CD14-positive monocyte (primary cell): ENCODE measurements at regions not wholly inside any gene's neighbourhood (a gene's known extent, or its start where the extent isn't known, plus 50 kb on each side); places are given as distances from the start of the nearest gene placed in this dataset.

Experiments
- DNase-seq, 3 donors: peaks; one replicate each; pipeline ENCODE4 v3.0.0-alpha.2; 2011 to 2022
- H2AFZ ChIP-seq: 2 replicates; pipeline ENCODE4 v1.6.0; 2012; ENCODE audit warnings: mild to moderate bottlenecking, low read depth, low read length, inconsistent platforms; ENCODE audit not compliant: insufficient read depth, poor library complexity, severe bottlenecking
- H3K27ac ChIP-seq, 2 donors: 1 replicate in 1 of 2; 2 replicates in 1 of 2; pipeline ENCODE4 v1.5.1; 2012 to 2013; ENCODE audit warnings: low read length in 2 of 2, control low read depth in 1 of 2, inconsistent platforms in 1 of 2, low read depth in 1 of 2, mild to moderate bottlenecking in 1 of 2
- H3K27me3 ChIP-seq, 2 donors: one replicate each; pipeline versions ENCODE4 v1.6.0 to v1.6.1; 2011 to 2013; ENCODE audit warnings: low read length in 2 of 2; ENCODE audit not compliant: control insufficient read depth in 2 of 2, insufficient read depth in 2 of 2
- H3K36me3 ChIP-seq, 2 donors: replicated peaks in 1 of 2; 1 replicate in 1 of 2; 2 replicates in 1 of 2; pipeline versions ENCODE4 v1.5.1 to v1.6.1; 2012 to 2013; ENCODE audit warnings: low read length in 2 of 2, control low read depth in 1 of 2, inconsistent platforms in 1 of 2, mild to moderate bottlenecking in 1 of 2; ENCODE audit not compliant: insufficient read depth in 2 of 2, control insufficient read depth in 1 of 2
- H3K4me1 ChIP-seq, 2 donors: 1 replicate in 1 of 2; 2 replicates in 1 of 2; pipeline versions ENCODE4 v1.5.1 to v1.6.1; 2012 to 2013; ENCODE audit warnings: low read length in 2 of 2, control low read depth in 1 of 2, inconsistent platforms in 1 of 2, mild to moderate bottlenecking in 1 of 2, moderate library complexity in 1 of 2; ENCODE audit not compliant: insufficient read depth in 2 of 2, control insufficient read depth in 1 of 2
- H3K4me2 ChIP-seq: replicated peaks from 2 replicates; pipeline ENCODE3; 2012; ENCODE audit warnings: low read length, moderate library complexity, mild to moderate bottlenecking; ENCODE audit not compliant: poor library complexity, severe bottlenecking; ENCODE audit errors: extremely low read depth
- H3K4me3 ChIP-seq, 3 experiments: fragments of 200-600 bp in 1 of 3; sonication (generic) in 1 of 3; replicated peaks in 1 of 3; 1 replicate in 2 of 3; 2 replicates in 1 of 3; pipeline ENCODE4 v1.5.1; 2011 to 2013; ENCODE audit warnings: low read length in 3 of 3, mild to moderate bottlenecking in 3 of 3, control low read depth in 2 of 3, low read depth in 2 of 3, inconsistent platforms in 1 of 3, moderate library complexity in 1 of 3
- H3K79me2 ChIP-seq: 2 replicates; pipeline ENCODE4 v1.6.0; 2012; ENCODE audit warnings: mild to moderate bottlenecking, control low read depth, inconsistent platforms, low read length, moderate library complexity; ENCODE audit not compliant: insufficient read depth
- H3K9ac ChIP-seq: 2 replicates; pipeline ENCODE4 v1.6.0; 2017; ENCODE audit warnings: low read length, mild to moderate bottlenecking; ENCODE audit not compliant: insufficient read depth, poor library complexity, severe bottlenecking
- H3K9me3 ChIP-seq, 2 donors: replicated peaks in 1 of 2; 1 replicate in 1 of 2; 2 replicates in 1 of 2; pipeline versions ENCODE4 v1.5.1 to v1.6.1; 2012 to 2013; ENCODE audit warnings: low read length in 2 of 2, control low read depth in 1 of 2; ENCODE audit not compliant: control insufficient read depth in 1 of 2, insufficient read depth in 1 of 2
- H4K20me1 ChIP-seq: 2 replicates; pipeline ENCODE4 v1.6.0; 2012; ENCODE audit warnings: mild to moderate bottlenecking, low read length, control low read depth, moderate library complexity; ENCODE audit not compliant: insufficient read depth
- H3K27ac Mint-ChIP-seq, 7 donors: one replicate each; pipeline ENCODE4 v1.8.0; 2020; ENCODE audit warnings: mild to moderate bottlenecking in 7 of 7, mixed read lengths in 7 of 7, moderate library complexity in 6 of 7, inconsistent platforms in 2 of 7
- H3K27me3 Mint-ChIP-seq, 3 donors: one replicate each; pipeline ENCODE4 v1.8.0; 2021 to 2022; ENCODE audit warnings: low read depth in 3 of 3, mild to moderate bottlenecking in 3 of 3, mixed read lengths in 3 of 3, moderate library complexity in 3 of 3, inconsistent platforms in 1 of 3
- H3K36me3 Mint-ChIP-seq, 2 donors: one replicate each; pipeline ENCODE4 v1.8.0; 2020; ENCODE audit warnings: mixed read lengths in 2 of 2, inconsistent platforms in 1 of 2, mild to moderate bottlenecking in 1 of 2
- H3K4me1 Mint-ChIP-seq: one replicate; pipeline ENCODE4 v1.8.0; 2020; ENCODE audit warnings: mild to moderate bottlenecking, mixed read lengths
- H3K4me3 Mint-ChIP-seq, 2 donors: one replicate each; pipeline ENCODE4 v1.8.0; 2020; ENCODE audit warnings: mild to moderate bottlenecking in 2 of 2, mixed read lengths in 2 of 2, moderate library complexity in 1 of 2
- H3K9me3 Mint-ChIP-seq, 7 donors: one replicate each; pipeline ENCODE4 v1.8.0; 2020 to 2022; ENCODE audit warnings: mixed read lengths in 7 of 7, mild to moderate bottlenecking in 6 of 7, moderate library complexity in 6 of 7, inconsistent platforms in 2 of 7
- WGBS: methylation state at CpG from one replicate; pipeline ENCODE4 v1.1.5; 2013; ENCODE audit warnings: missing lambda C conversion rate; ENCODE audit not compliant: insufficient coverage; 5-methylcytosine and 5-hydroxymethylcytosine counted together
- intact Hi-C, 2 donors: fragments of 100-400 bp; cut with micrococcal nuclease; formaldehyde crosslinking; loops; one replicate each; pipeline versions ENCODE4 v1.15.0 to v1.15.1; 2023
- TF ChIP-seq, protein P1 (sequence below): fragments of 200-600 bp; IDR thresholded peaks from one replicate; pipeline ENCODE4 v1.8.0; 2022; ENCODE audit warnings: antibody characterized with exemption, mild to moderate bottlenecking

- peaks cover 0 to 5% (median 3%) of the 10 kb centered on the region in 7 donors for H3K9me3 Mint-ChIP-seq
- no peak overlapping the region for H3K4me3 ChIP-seq
- DNase-seq = no peak
- no peaks in the 10 kb centered on the region for H3K4me1 ChIP-seq
- H4K20me1 ChIP-seq = no peaks in the 10 kb centered on the region
- no peaks in the 10 kb centered on the region for H3K79me2 ChIP-seq
- H3K27ac ChIP-seq = no peak overlapping the region
- H3K4me2 ChIP-seq = no peak overlapping the region
- H3K27me3 Mint-ChIP-seq = peaks cover 0 to 2% (median 1%) of the 10 kb centered on the region in 3 donors
- intact Hi-C loops = no loop called here
- no peaks in the 10 kb centered on the region for H3K36me3 ChIP-seq
- H3K4me3 Mint-ChIP-seq = no peak overlapping the region
- H2AFZ ChIP-seq = no peak overlapping the region
- no peaks in the 10 kb centered on the region for H3K36me3 Mint-ChIP-seq
- H3K9me3 ChIP-seq = no peaks in the 10 kb centered on the region
- H3K4me1 Mint-ChIP-seq = no peaks in the 10 kb centered on the region
- TF ChIP-seq, protein P1, sequence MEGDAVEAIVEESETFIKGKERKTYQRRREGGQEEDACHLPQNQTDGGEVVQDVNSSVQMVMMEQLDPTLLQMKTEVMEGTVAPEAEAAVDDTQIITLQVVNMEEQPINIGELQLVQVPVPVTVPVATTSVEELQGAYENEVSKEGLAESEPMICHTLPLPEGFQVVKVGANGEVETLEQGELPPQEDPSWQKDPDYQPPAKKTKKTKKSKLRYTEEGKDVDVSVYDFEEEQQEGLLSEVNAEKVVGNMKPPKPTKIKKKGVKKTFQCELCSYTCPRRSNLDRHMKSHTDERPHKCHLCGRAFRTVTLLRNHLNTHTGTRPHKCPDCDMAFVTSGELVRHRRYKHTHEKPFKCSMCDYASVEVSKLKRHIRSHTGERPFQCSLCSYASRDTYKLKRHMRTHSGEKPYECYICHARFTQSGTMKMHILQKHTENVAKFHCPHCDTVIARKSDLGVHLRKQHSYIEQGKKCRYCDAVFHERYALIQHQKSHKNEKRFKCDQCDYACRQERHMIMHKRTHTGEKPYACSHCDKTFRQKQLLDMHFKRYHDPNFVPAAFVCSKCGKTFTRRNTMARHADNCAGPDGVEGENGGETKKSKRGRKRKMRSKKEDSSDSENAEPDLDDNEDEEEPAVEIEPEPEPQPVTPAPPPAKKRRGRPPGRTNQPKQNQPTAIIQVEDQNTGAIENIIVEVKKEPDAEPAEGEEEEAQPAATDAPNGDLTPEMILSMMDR = no peak
- H3K27ac Mint-ChIP-seq = no peak overlapping the region
- H3K9ac ChIP-seq = no peak overlapping the region
- no peaks in the 10 kb centered on the region for H3K27me3 ChIP-seq
- WGBS = no CpG with 5 or more reads among the region's 3 CpGs
These were observed 128.8 kb downstream of the NHLRC3 start for GRCh38 chr13:39167018-39167417.

DNA sequence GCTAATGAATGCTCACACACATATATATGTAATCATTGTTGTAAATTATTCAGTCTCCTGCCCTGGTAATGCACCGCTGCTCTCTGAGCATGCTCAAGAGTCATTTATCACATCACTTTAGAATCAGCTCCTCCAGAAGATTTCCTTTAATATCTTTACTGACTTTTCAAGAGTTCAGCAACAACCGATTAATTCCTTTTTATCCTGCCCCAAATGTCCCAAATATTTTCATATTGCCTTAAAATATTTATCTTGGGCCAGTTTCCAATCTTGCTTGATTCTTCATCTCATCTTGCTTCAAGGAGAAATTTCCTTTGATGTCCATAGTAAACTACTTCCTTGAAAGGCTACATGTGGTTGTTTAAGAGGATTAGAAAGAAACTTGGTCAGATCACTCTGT, 132.5 kb downstream of the NHLRC3 start:
- Mint-ChIP-seq H3K9me3 (peaks cover 0 to 4% (median 3%) of the 10 kb centered on the region in 7 donors), H3K36me3 (no peaks in the 10 kb centered on the region), H3K27me3 (peaks cover 0 to 3% (median 0%) of the 10 kb centered on the region in 3 donors), H3K27ac (no peak overlapping the region), H3K4me1 (no peaks in the 10 kb centered on the region), H3K4me3 (no peak overlapping the region)
- H3K9me3 ChIP-seq = no peaks in the 10 kb centered on the region
- H4K20me1 ChIP-seq = no peaks in the 10 kb centered on the region
- no peaks in the 10 kb centered on the region for H3K36me3 ChIP-seq
- H2AFZ ChIP-seq = no peak overlapping the region
- no peak for DNase-seq
- no CpG with 5 or more reads among the region's 2 CpGs for WGBS
- intact Hi-C loops = no loop called here
- no peak overlapping the region for H3K4me2 ChIP-seq
- TF ChIP-seq, protein P1 = no peak
- no peaks in the 10 kb centered on the region for H3K27me3 ChIP-seq
- no peaks in the 10 kb centered on the region for H3K79me2 ChIP-seq
- no peak overlapping the region for H3K27ac ChIP-seq
- H3K9ac ChIP-seq = no peak overlapping the region
- H3K4me1 ChIP-seq = no peaks in the 10 kb centered on the region
- H3K4me3 ChIP-seq = no peak overlapping the region
